K562 (cell line): ENCODE measurements at regions not wholly inside any gene's neighbourhood (a gene's known extent, or its start where the extent isn't known, plus 50 kb on each side); places are given as distances from the start of the nearest gene placed in this dataset.

Experiments used
- ATAC-seq: fragments of 200-7000 bp; cut with Tn5 transposase; 3 replicates; pipeline ENCODE4 v1.9.1; 2020; ENCODE audit warnings: moderate library complexity
- BruUV-seq: library from RNA; stranded (reverse); fragments of 400-500 nt; replicated peaks from 2 replicates; lab custom pipeline; 2021; lab: Mats Ljungman, UMichigan
- CTCF ChIA-PET: fragments of 300-600 bp; formaldehyde crosslinking; extraction: SDS; loops from one replicate; lab custom pipeline; 2021; ENCODE audit warnings: low intra/inter-chr PET ratio; lab: Yijun Ruan, JAX
- POLR2A ChIA-PET: fragments of 300-600, 350-650 bp; sonication (Branson Sonifier 250); formaldehyde crosslinking; extraction: SDS; loops from one replicate; lab custom pipeline; 2021; ENCODE audit warnings: antibody characterized with exemption, inconsistent platforms; lab: Yijun Ruan, JAX
- DNase-seq, 4 experiments: peaks; one replicate each; pipeline versions ENCODE4 v3.0.0 to v3.0.0-alpha.2; 2011 to 2018; ENCODE audit warnings: low spot score in 3 of 4, mixed read lengths in 3 of 4; ENCODE audit errors: extremely low read depth in 1 of 4
- FAIRE-seq: peaks from 2 replicates; lab custom pipeline; 2011; peaks lifted over from hg19 to GRCh38; lab: Jason Lieb, UNC
- H2AFZ ChIP-seq: 2 replicates; pipeline ENCODE4 v1.6.0; 2011; ENCODE audit warnings: low read depth, low read length, control low read depth, inconsistent platforms
- H3K27ac ChIP-seq: fragments of 200-600 bp; 3 replicates; pipeline ENCODE4 v1.8.0; 2011; ENCODE audit warnings: low read depth, mild to moderate bottlenecking, control low read depth, inconsistent platforms, low read length, moderate library complexity, mixed read lengths; ENCODE audit errors: extremely low read depth
- H3K27me3 ChIP-seq, 2 experiments: fragments of 300-600 bp in 1 of 2; 2 replicates in 1 of 2; 3 replicates in 1 of 2; pipeline versions ENCODE4 v1.6.0 to v1.8.0; 2011; ENCODE audit warnings: inconsistent platforms in 2 of 2, low read length in 2 of 2, mild to moderate bottlenecking in 1 of 2, mixed read lengths in 1 of 2, moderate library complexity in 1 of 2; ENCODE audit not compliant: control insufficient read depth in 2 of 2, insufficient read depth in 2 of 2
- H3K36me3 ChIP-seq: fragments of 300-600 bp; 3 replicates; pipeline ENCODE4 v1.8.0; 2011; ENCODE audit warnings: mild to moderate bottlenecking, low read length, inconsistent platforms; ENCODE audit not compliant: control insufficient read depth, insufficient read depth
- H3K4me1 ChIP-seq, 2 experiments: fragments of 200-600 bp in 1 of 2; replicated peaks in 1 of 2; 2 replicates in 1 of 2; 3 replicates in 1 of 2; pipeline versions ENCODE4 v1.5.1 to v1.8.0; 2011; ENCODE audit warnings: inconsistent platforms in 2 of 2, low read length in 2 of 2, mild to moderate bottlenecking in 1 of 2, mixed read lengths in 1 of 2, moderate library complexity in 1 of 2; ENCODE audit not compliant: control insufficient read depth in 2 of 2, insufficient read depth in 2 of 2
- H3K4me2 ChIP-seq: 2 replicates; pipeline ENCODE4 v1.6.1; 2011; ENCODE audit warnings: low read length, control low read depth, inconsistent platforms, mixed read lengths; ENCODE audit not compliant: insufficient read depth
- H3K4me3 ChIP-seq: fragments of 200-600 bp; sonication (generic), shearing (Covaris generic); 2 replicates; pipeline ENCODE4 v1.5.1; 2016; ENCODE audit warnings: control low read depth, inconsistent platforms
- H3K79me2 ChIP-seq: fragments of 200-600 bp; 3 replicates; pipeline ENCODE4 v1.8.0; 2011; ENCODE audit warnings: low read length, inconsistent platforms; ENCODE audit not compliant: control insufficient read depth, insufficient read depth
- H3K9ac ChIP-seq, 2 experiments: 2 replicates each; pipeline versions ENCODE4 v1.6.0 to v1.6.1; 2011; ENCODE audit warnings: low read depth in 2 of 2, low read length in 2 of 2, control low read depth in 1 of 2, inconsistent platforms in 1 of 2, mild to moderate bottlenecking in 1 of 2, mixed read lengths in 1 of 2; ENCODE audit not compliant: insufficient read depth in 1 of 2
- H3K9me1 ChIP-seq: one replicate; pipeline ENCODE4 v1.6.0; 2011; ENCODE audit warnings: inconsistent platforms, mild to moderate bottlenecking, low read length, moderate library complexity; ENCODE audit not compliant: control insufficient read depth, insufficient read depth
- H3K9me3 ChIP-seq: replicated peaks from 2 replicates; pipeline ENCODE4 v1.5.1; 2011; ENCODE audit warnings: low read depth, low read length, inconsistent platforms; ENCODE audit not compliant: control insufficient read depth, insufficient read depth
- H4K20me1 ChIP-seq: replicated peaks from 2 replicates; pipeline ENCODE4 v1.6.1; 2011; ENCODE audit warnings: low read length, inconsistent platforms, mixed read lengths; ENCODE audit not compliant: control insufficient read depth, insufficient read depth
- ASH1L ChIP-seq: fragments of 450-650 bp; IDR thresholded peaks from 2 replicates; pipeline ENCODE4 v1.6.1; 2018; ENCODE audit warnings: borderline replicate concordance, mild to moderate bottlenecking, low read depth; ENCODE audit not compliant: partially characterized antibody
- CBX5 ChIP-seq: IDR thresholded peaks from 2 replicates; pipeline ENCODE4 v1.6.1; 2014; ENCODE audit warnings: low read depth, borderline replicate concordance
- CEBPG ChIP-seq, 3 experiments: fragments of 200-800 bp in 1 of 3; sonication (Bioruptor generic) in 1 of 3; sonication (generic) in 1 of 3; formaldehyde crosslinking in 1 of 3; IDR thresholded peaks in 2 of 3; conservative IDR thresholded peaks in 1 of 3; 2 replicates each; pipeline versions ENCODE4 v1.6.1 to v1.8.0; 2016 to 2022; ENCODE audit warnings: missing compliant biosample characterization in 2 of 3, missing genetic modification characterization in 2 of 3, mild to moderate bottlenecking in 1 of 3, missing genetic modification reagents in 1 of 3
- GABPB1 ChIP-seq: sonication (generic); formaldehyde crosslinking; IDR thresholded peaks from 2 replicates; pipeline ENCODE4 v1.8.0; 2022; ENCODE audit warnings: mild to moderate bottlenecking, missing genetic modification reagents
- GATAD2B ChIP-seq: fragments of 450-650 bp; IDR thresholded peaks from 2 replicates; pipeline ENCODE4 v1.6.1; 2017; ENCODE audit warnings: mild to moderate bottlenecking, borderline replicate concordance
- HDGF ChIP-seq: fragments of 450-650 bp; IDR thresholded peaks from 2 replicates; pipeline ENCODE4 v1.6.1; 2016
- MTF1 ChIP-seq: fragments of 250-450 bp; sonication (Bioruptor Pico); IDR thresholded peaks from 2 replicates; pipeline ENCODE4 v1.9.0; 2021; ENCODE audit warnings: moderate library complexity, mild to moderate bottlenecking, inconsistent platforms, borderline replicate concordance
- RFX5 ChIP-seq: IDR thresholded peaks from 2 replicates; pipeline ENCODE4 v1.6.1; 2011; ENCODE audit warnings: low read depth, mild to moderate bottlenecking, improper control_type of control experiment, low read length
- ZKSCAN8 ChIP-seq: fragments of 200-800 bp; sonication (Bioruptor generic); IDR thresholded peaks from 2 replicates; pipeline ENCODE4 v1.6.1; 2016; ENCODE audit warnings: missing genetic modification characterization, missing compliant biosample characterization
- ZNF24 ChIP-seq: fragments of 450-650 bp; IDR thresholded peaks from 2 replicates; pipeline ENCODE4 v1.6.1; 2016
- ZNF583 ChIP-seq: fragments of 250-450 bp; sonication (Bioruptor Pico); IDR thresholded peaks from 2 replicates; pipeline ENCODE4 v1.4.0; 2020
- ZNF707 ChIP-seq: fragments of 250-450 bp; sonication (Bioruptor Pico); conservative IDR thresholded peaks from 2 replicates; pipeline ENCODE4 v1.8.0; 2022; ENCODE audit warnings: inconsistent platforms, mild to moderate bottlenecking, moderate library complexity
- ZNF764 ChIP-seq: fragments of 250-450 bp; sonication (Bioruptor Pico); IDR thresholded peaks from 2 replicates; pipeline ENCODE4 v1.4.0; 2020; ENCODE audit warnings: low read depth, mild to moderate bottlenecking, moderate library complexity
- WGBS: fragments of 100-300 bp; shearing (Covaris generic); methylation state at CpG from one replicate; pipeline ENCODE4 v1.1.6; 2016; ENCODE audit warnings: low coverage, mixed read lengths; ENCODE audit not compliant: insufficient coverage; ENCODE audit errors: missing lambda C conversion rate; 5-methylcytosine and 5-hydroxymethylcytosine counted together
- in situ Hi-C: fragments of 300-500 bp; cut with MboI; formaldehyde crosslinking; loops from 4 replicates; pipeline ENCODE4 v1.15.0; 2018; ENCODE audit warnings: inconsistent platforms, mixed read lengths
- intact Hi-C: fragments of 100-400 bp; cut with micrococcal nuclease; formaldehyde crosslinking; loops from 2 replicates; pipeline ENCODE4 v1.14.2; 2022
- TF ChIP-seq, protein P1 (sequence below): fragments of 250-450 bp; sonication (Bioruptor Pico); IDR thresholded peaks from 2 replicates; pipeline ENCODE4 v1.4.0; 2020; ENCODE audit warnings: mild to moderate bottlenecking, moderate library complexity
- TF ChIP-seq, protein P2 (sequence below): fragments of 250-450 bp; sonication (Bioruptor Pico); IDR thresholded peaks from 2 replicates; pipeline ENCODE4 v1.4.0; 2020; ENCODE audit warnings: mild to moderate bottlenecking, moderate library complexity
- TF ChIP-seq, protein P3 (sequence below): fragments of 450-650 bp; IDR thresholded peaks from 2 replicates; pipeline ENCODE4 v1.6.1; 2016; ENCODE audit warnings: low read depth, mild to moderate bottlenecking, moderate library complexity
- TF ChIP-seq, protein P4 (sequence below), 2 experiments: fragments of 450-650 bp in 1 of 2; sonication (generic) in 1 of 2; formaldehyde crosslinking; conservative IDR thresholded peaks; 2 replicates each; pipeline versions ENCODE4 v1.4.0 to v1.8.1; 2020 to 2022; ENCODE audit warnings: mild to moderate bottlenecking in 1 of 2, missing genetic modification reagents in 1 of 2

DNA sequence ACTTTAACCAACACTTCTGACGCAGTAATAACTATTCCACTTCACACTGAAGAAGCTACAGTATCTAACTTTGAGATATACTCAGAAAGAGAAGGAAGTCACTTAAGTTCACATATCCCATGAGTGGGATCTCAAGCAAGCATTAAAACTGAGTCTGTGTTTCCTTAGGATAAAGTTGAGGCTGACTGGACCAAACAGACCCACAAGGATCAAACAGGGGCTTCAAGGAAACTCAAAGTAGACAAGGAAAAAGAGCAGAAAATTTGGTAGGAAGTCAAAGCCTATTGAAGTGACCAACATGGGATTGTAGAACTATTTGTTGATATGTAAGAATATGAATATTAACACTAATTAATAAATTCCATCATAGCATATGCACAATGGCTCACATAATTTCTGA, 294.9 kb downstream of the ADGB start:
- CTCF ChIA-PET, result no interaction called here
- no peaks in the 10 kb centered on the region for H3K9me3 ChIP-seq
- H3K36me3 ChIP-seq, result no peaks in the 10 kb centered on the region
- no TSS peak for BruUV-seq
- no peak for ATAC-seq
- peak overlapping the region; percentile 84 for H3K4me2 ChIP-seq
- H3K4me1 ChIP-seq, result peaks cover 33 to 96% of the 10 kb centered on the region in 2 experiments
- H3K79me2 ChIP-seq, result peaks cover 53% of the 10 kb centered on the region
- no peak for FAIRE-seq
- peak overlapping the region; percentile 65 for H3K27ac ChIP-seq
- no peak overlapping the region for H2AFZ ChIP-seq
- no peaks in the 10 kb centered on the region for H4K20me1 ChIP-seq
- H3K9ac ChIP-seq, result peak overlapping the region in 1 of 2 experiments; percentile 65; a peak in 2 of 4 replicates
- 28% methylated on average over 1 of the region's 1 CpG for WGBS
- POLR2A ChIA-PET, result interaction anchor here (1.1 to 4.4 kb wide), 3 partner anchors 10 to 64 kb away, joined by 3 to 12 read pairs (median 9); no protein-coding TSS in a partner anchor
- H3K4me3 ChIP-seq, result peak overlapping the region; percentile 36
- H3K27me3 ChIP-seq, result no peaks in the 10 kb centered on the region
- no peaks in the 10 kb centered on the region for H3K9me1 ChIP-seq
- no peak for DNase-seq
- intact Hi-C loops (loop anchor here (2.0 kb wide), 1 partner anchor 17 kb away; no protein-coding TSS in a partner anchor), in situ Hi-C loops (loop anchor here (25.0 kb wide), 1 partner anchor 319 kb away; the partner anchor contains the start of gene STXBP5)
- TF ChIP-seq, protein P1, sequence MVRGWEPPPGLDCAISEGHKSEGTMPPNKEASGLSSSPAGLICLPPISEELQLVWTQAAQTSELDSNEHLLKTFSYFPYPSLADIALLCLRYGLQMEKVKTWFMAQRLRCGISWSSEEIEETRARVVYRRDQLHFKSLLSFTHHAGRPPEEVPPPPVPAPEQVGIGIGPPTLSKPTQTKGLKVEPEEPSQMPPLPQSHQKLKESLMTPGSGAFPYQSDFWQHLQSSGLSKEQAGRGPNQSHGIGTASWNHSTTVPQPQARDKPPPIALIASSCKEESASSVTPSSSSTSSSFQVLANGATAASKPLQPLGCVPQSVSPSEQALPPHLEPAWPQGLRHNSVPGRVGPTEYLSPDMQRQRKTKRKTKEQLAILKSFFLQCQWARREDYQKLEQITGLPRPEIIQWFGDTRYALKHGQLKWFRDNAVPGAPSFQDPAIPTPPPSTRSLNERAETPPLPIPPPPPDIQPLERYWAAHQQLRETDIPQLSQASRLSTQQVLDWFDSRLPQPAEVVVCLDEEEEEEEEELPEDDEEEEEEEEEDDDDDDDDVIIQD, result no peak
- TF ChIP-seq, protein P2, sequence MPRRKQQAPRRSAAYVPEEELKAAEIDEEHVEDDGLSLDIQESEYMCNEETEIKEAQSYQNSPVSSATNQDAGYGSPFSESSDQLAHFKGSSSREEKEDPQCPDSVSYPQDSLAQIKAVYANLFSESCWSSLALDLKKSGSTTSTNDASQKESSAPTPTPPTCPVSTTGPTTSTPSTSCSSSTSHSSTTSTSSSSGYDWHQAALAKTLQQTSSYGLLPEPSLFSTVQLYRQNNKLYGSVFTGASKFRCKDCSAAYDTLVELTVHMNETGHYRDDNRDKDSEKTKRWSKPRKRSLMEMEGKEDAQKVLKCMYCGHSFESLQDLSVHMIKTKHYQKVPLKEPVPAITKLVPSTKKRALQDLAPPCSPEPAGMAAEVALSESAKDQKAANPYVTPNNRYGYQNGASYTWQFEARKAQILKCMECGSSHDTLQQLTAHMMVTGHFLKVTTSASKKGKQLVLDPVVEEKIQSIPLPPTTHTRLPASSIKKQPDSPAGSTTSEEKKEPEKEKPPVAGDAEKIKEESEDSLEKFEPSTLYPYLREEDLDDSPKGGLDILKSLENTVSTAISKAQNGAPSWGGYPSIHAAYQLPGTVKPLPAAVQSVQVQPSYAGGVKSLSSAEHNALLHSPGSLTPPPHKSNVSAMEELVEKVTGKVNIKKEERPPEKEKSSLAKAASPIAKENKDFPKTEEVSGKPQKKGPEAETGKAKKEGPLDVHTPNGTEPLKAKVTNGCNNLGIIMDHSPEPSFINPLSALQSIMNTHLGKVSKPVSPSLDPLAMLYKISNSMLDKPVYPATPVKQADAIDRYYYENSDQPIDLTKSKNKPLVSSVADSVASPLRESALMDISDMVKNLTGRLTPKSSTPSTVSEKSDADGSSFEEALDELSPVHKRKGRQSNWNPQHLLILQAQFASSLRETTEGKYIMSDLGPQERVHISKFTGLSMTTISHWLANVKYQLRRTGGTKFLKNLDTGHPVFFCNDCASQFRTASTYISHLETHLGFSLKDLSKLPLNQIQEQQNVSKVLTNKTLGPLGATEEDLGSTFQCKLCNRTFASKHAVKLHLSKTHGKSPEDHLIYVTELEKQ (CRISPR knock-in tag), result 0 out of 2 replicates have a peak, but pooled peaks have one; percentile 15
- TF ChIP-seq ZNF24 (no peak), MTF1 (no peak), CEBPG (CRISPR knock-in tag; IDR thresholded peaks at IDR 0.05) (no peak), CEBPG (tag; conservative IDR thresholded peaks at IDR 0.05 in 1 of 2, IDR thresholded peaks at IDR 0.05 in 1 of 2) (no peak), GATAD2B (no peak), ZNF707 (CRISPR knock-in tag) (no peak), ZKSCAN8 (CRISPR knock-in tag) (no peak), GABPB1 (CRISPR knock-in tag) (no peak), CBX5 (no peak), ASH1L (no peak), HDGF (no peak), ZNF764 (CRISPR knock-in tag) (no peak), ZNF583 (CRISPR knock-in tag) (no peak), RFX5 (no peak)
- TF ChIP-seq, protein P3, sequence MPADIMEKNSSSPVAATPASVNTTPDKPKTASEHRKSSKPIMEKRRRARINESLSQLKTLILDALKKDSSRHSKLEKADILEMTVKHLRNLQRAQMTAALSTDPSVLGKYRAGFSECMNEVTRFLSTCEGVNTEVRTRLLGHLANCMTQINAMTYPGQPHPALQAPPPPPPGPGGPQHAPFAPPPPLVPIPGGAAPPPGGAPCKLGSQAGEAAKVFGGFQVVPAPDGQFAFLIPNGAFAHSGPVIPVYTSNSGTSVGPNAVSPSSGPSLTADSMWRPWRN, result no peak
- TF ChIP-seq, protein P4, sequence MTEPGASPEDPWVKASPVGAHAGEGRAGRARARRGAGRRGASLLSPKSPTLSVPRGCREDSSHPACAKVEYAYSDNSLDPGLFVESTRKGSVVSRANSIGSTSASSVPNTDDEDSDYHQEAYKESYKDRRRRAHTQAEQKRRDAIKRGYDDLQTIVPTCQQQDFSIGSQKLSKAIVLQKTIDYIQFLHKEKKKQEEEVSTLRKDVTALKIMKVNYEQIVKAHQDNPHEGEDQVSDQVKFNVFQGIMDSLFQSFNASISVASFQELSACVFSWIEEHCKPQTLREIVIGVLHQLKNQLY (CRISPR knock-in tag; conservative IDR thresholded peaks at IDR 0.05), result no peak
